ENCODE measurements at regions not wholly inside any gene's neighbourhood (a gene's known extent, or its start where the extent isn't known, plus 50 kb on each side); places are given as distances from the start of the nearest gene placed in this dataset.

GRCh38 chr2:234373481-234374149 lies 123.3 kb downstream of the ARL4C start:
- TF ChIP-seq CTCF (IDR thresholded peaks at IDR 0.05) (no peak), POLR2A (IDR thresholded peaks at IDR 0.05) (no peak)
